Skeletal muscle tissue (tissue), 3 donors: ENCODE measurements at regions not wholly inside any gene's neighbourhood (a gene's known extent, or its start where the extent isn't known, plus 50 kb on each side); places are given as distances from the start of the nearest gene placed in this dataset.

ENCODE experiments used
- H3K27ac ChIP-seq: one replicate; pipeline ENCODE4 v1.7.0; 2013; ENCODE audit warnings: mild to moderate bottlenecking, low read depth, low read length, inconsistent platforms
- H3K27me3 ChIP-seq, 3 donors: one replicate each; pipeline ENCODE4 v1.7.0; 2013; ENCODE audit warnings: low read length in 3 of 3; ENCODE audit not compliant: control insufficient read depth in 3 of 3, insufficient read depth in 3 of 3
- H3K36me3 ChIP-seq, 3 donors: one replicate each; pipeline ENCODE4 v1.7.0; 2013; ENCODE audit warnings: low read length in 3 of 3; ENCODE audit not compliant: control insufficient read depth in 3 of 3, insufficient read depth in 3 of 3
- H3K4me1 ChIP-seq, 3 donors: one replicate each; pipeline ENCODE4 v1.7.0; 2013; ENCODE audit warnings: low read length in 3 of 3, mild to moderate bottlenecking in 3 of 3; ENCODE audit not compliant: control insufficient read depth in 3 of 3, insufficient read depth in 3 of 3
- H3K4me3 ChIP-seq, 3 donors: one replicate each; pipeline ENCODE4 v1.7.0; 2013; ENCODE audit warnings: low read length in 3 of 3
- H3K9ac ChIP-seq, 3 donors: one replicate each; pipeline ENCODE4 v1.7.0; 2013; ENCODE audit warnings: low read length in 3 of 3, mild to moderate bottlenecking in 3 of 3, moderate library complexity in 2 of 3, low read depth in 1 of 3
- H3K9me3 ChIP-seq, 3 donors: one replicate each; pipeline ENCODE4 v1.7.0; 2013; ENCODE audit warnings: low read length in 3 of 3; ENCODE audit not compliant: control insufficient read depth in 3 of 3
- donor health status: Osteomylitis.

DNA sequence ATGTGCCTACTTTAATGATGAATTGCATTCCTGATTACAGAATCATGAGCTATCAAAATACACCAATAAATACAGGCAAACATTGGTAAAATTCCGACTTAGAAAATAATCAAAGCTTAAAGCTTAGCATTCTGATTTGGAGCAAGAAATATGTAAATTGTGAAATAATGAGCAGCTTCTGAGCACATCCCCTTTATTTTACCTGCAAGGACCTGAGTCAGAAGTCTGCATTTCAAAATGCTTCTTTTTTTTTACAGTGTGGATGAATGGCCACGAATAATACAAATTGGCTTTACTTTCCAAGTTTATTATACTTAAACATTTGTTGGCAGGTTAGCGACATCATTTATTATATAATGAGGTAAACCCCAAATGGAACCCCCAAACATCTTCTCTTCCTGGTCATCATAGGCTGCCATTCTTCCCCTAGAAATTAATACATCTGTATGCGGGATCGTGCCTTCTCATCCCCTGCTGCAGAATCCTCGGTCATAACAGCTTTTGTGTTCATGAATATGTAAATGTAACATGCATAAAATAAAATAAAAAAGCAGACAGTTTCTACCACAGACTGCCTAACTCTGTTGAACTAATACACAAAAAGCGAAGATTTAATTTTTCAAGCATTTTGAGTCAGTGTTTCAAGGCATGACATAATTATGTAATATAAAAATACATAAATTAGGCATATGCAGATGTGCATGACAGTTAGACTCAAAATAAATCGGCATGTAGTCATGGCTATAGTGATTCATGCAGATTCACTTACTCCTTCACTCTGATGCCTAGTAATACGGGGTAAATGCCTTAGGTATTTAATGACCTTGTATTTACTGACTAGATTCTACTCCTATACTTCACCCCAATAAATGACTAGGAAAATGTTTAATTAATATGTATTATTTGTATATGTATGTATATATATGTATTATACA lies 339.7 kb downstream of the USP25 start:
- Histone ChIP-seq H3K4me3 (no peak overlapping the region), H3K4me1 (no peaks in the 10 kb centered on the region), H3K36me3 (no peaks in the 10 kb centered on the region), H3K27me3 (no peaks in the 10 kb centered on the region), H3K27ac (no peak overlapping the region), H3K9me3 (no peaks in the 10 kb centered on the region), H3K9ac (no peak overlapping the region)

- no peaks in the 10 kb centered on the region for H3K36me3 ChIP-seq
- peak overlapping the region in 1 of 3 donors; percentile 75 for H3K4me3 ChIP-seq
- H3K9me3 ChIP-seq: no peaks in the 10 kb centered on the region
- H3K27me3 ChIP-seq: no peaks in the 10 kb centered on the region
- H3K4me1 ChIP-seq: no peaks in the 10 kb centered on the region
- H3K27ac ChIP-seq: no peak overlapping the region
- H3K9ac ChIP-seq: no peak overlapping the region
These were observed 340.4 kb downstream of the USP25 start for GRCh38 chr21:16070207-16070651.

GRCh38 chr21:16071092-16071491 lies 341.3 kb downstream of the USP25 start:
- H3K27ac ChIP-seq: no peak overlapping the region
- no peaks in the 10 kb centered on the region for H3K27me3 ChIP-seq
- H3K9me3 ChIP-seq: no peaks in the 10 kb centered on the region
- peak overlapping the region in 2 of 3 donors; percentile 25 to 36 for H3K9ac ChIP-seq
- H3K4me1 ChIP-seq: no peaks in the 10 kb centered on the region
- peak overlapping the region; percentile 41 to 75 (median 55) for H3K4me3 ChIP-seq
- no peaks in the 10 kb centered on the region for H3K36me3 ChIP-seq

DNA sequence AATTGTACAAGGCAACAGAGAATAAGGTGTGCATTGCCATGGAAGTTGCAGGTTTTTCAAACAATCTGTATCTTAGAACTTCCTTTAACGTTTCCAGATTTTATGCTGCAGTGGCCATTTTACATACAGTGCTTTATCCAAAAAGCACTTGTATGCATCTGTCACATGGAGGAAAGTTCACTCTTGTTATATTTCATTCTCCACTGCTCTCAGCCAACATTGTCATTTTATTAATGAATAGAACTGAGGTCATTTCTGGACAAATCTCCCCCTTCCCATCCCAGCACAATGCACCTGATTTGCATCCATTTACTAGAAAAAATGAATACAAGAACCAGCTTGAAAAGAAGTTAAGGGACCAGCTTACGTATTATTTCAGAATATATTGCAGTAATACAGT lies 342.0 kb downstream of the USP25 start:
- H3K36me3 ChIP-seq: no peaks in the 10 kb centered on the region
- H3K9ac ChIP-seq: no peak overlapping the region
- no peaks in the 10 kb centered on the region for H3K4me1 ChIP-seq
- H3K4me3 ChIP-seq: peak overlapping the region in 1 of 3 donors; percentile 31
- H3K27ac ChIP-seq: no peak overlapping the region
- no peaks in the 10 kb centered on the region for H3K27me3 ChIP-seq
- no peaks in the 10 kb centered on the region for H3K9me3 ChIP-seq

DNA sequence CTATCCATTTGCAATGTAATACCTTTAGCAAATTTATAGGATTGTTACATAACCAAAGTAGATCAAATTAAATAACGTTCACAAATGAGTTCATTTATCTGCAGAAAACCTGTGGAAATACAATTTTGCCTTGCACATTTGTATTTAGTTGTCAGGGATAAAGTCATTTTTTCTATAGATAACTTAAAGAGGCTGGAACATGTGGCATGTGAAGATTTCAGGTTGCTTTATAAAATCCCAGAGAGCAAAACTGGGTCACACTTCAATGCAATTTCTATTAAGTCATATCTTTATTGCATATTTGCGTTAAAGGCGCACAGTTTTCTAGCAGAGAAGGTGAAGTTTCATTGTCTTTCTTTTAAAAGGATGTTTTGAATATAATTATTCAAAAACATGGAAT lies 342.4 kb downstream of the USP25 start:
- Histone ChIP-seq H3K9ac (no peak overlapping the region), H3K27ac (no peak overlapping the region), H3K4me3 (peak overlapping the region in 1 of 3 donors; percentile 24)

DNA sequence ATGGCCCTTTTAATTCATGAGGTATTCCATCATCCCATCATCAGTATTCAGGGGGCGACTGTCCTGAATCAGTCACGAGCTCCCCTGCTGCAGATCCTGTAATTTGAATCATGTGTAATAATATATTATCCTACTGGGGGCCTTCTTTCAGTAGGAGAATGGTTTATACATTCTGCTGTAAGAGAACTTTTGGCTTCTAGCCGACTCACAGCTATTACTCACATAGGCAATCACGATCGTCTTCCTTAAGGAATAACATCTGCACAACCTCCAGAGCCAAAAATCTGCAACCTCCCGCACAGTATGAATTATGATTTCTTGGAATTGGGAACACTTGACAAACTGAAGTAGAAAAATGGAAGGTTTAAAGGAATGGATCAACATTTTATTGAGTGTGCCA lies 343.0 kb downstream of the USP25 start:
- H3K27ac ChIP-seq: no peak overlapping the region
- no peaks in the 10 kb centered on the region for H3K36me3 ChIP-seq
- H3K9ac ChIP-seq: no peak overlapping the region
- H3K4me1 ChIP-seq: no peaks in the 10 kb centered on the region
- no peaks in the 10 kb centered on the region for H3K9me3 ChIP-seq
- H3K27me3 ChIP-seq: no peaks in the 10 kb centered on the region
- no peak overlapping the region for H3K4me3 ChIP-seq

More for the DNA sequence above, 342.4 kb downstream of the USP25 start:
- Histone ChIP-seq H3K9me3 (no peaks in the 10 kb centered on the region), H3K36me3 (no peaks in the 10 kb centered on the region), H3K4me1 (no peaks in the 10 kb centered on the region), H3K27me3 (no peaks in the 10 kb centered on the region)

GRCh38 chr21:16073586-16073985 lies 343.8 kb downstream of the USP25 start:
- Histone ChIP-seq H3K36me3 (no peaks in the 10 kb centered on the region), H3K4me3 (no peak overlapping the region), H3K9ac (no peak overlapping the region), H3K27ac (no peak overlapping the region), H3K9me3 (no peaks in the 10 kb centered on the region), H3K4me1 (no peaks in the 10 kb centered on the region), H3K27me3 (no peaks in the 10 kb centered on the region)

- H3K4me3 ChIP-seq: no peak overlapping the region
- H3K27ac ChIP-seq: no peak overlapping the region
- H3K27me3 ChIP-seq: no peaks in the 10 kb centered on the region
- no peak overlapping the region for H3K9ac ChIP-seq
- H3K36me3 ChIP-seq: no peaks in the 10 kb centered on the region
- no peaks in the 10 kb centered on the region for H3K9me3 ChIP-seq
- H3K4me1 ChIP-seq: no peaks in the 10 kb centered on the region
These were observed 345.2 kb downstream of the USP25 start for GRCh38 chr21:16074950-16075489.

- no peak overlapping the region for H3K4me3 ChIP-seq
- H3K4me1 ChIP-seq: no peaks in the 10 kb centered on the region
- no peak overlapping the region for H3K27ac ChIP-seq
- no peak overlapping the region for H3K9ac ChIP-seq
- H3K36me3 ChIP-seq: no peaks in the 10 kb centered on the region
- no peaks in the 10 kb centered on the region for H3K9me3 ChIP-seq
- no peaks in the 10 kb centered on the region for H3K27me3 ChIP-seq
These were observed 346.0 kb downstream of the USP25 start for GRCh38 chr21:16075649-16076282.

DNA sequence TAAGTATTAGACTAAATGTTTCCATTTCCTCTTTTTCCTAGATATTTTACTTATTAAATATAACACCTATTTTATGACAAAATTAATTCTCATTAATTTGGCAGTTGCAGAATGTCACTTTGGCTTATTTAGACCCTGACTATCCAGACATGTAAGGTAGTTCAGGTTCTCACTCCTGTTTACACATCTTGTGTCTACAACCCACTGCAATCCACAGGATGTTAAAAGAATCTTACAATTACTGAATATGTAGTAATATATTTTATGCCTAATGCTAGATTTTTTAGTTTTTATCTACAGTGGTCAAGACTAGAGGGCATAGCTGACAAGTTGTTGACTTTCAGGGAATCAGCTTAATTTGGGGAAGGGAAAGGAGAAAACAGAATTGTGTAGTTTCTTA lies 346.7 kb downstream of the USP25 start:
- Histone ChIP-seq H3K9me3 (no peaks in the 10 kb centered on the region), H3K27me3 (no peaks in the 10 kb centered on the region), H3K9ac (no peak overlapping the region), H3K27ac (no peak overlapping the region), H3K4me3 (no peak overlapping the region), H3K36me3 (no peaks in the 10 kb centered on the region), H3K4me1 (no peaks in the 10 kb centered on the region)
